ENCODE measurements at regions not wholly inside any gene's neighbourhood (a gene's known extent, or its start where the extent isn't known, plus 50 kb on each side); places are given as distances from the start of the nearest gene placed in this dataset.

- Histone ChIP-seq H3K36me3 (ENCODE audit: control insufficient read depth in 2 of 2, insufficient read depth in 2 of 2, low read length in 1 of 2) (no peaks in the 10 kb centered on the region), H3K4me1 (ENCODE audit: control insufficient read depth, insufficient read depth, low read length) (no peaks in the 10 kb centered on the region), H3K9ac (ENCODE audit: control insufficient read depth, insufficient read depth, low read length) (no peak overlapping the region), H3K9me3 (replicated peaks; ENCODE audit: control insufficient read depth, insufficient read depth, low read length) (no peaks in the 10 kb centered on the region), H3K4me2 (ENCODE audit: control insufficient read depth, insufficient read depth) (no peak overlapping the region), H4K20me1 (ENCODE audit: control insufficient read depth, insufficient read depth) (no peaks in the 10 kb centered on the region), H3K4me3 (no peak overlapping the region), H3K27ac (ENCODE audit: control insufficient read depth, insufficient read depth) (no peak overlapping the region), H3K79me2 (ENCODE audit: control insufficient read depth, insufficient read depth, low read length) (no peaks in the 10 kb centered on the region), H3K27me3 (replicated peaks in 1 of 2; ENCODE audit: control insufficient read depth in 2 of 2, insufficient read depth in 2 of 2, low read length in 1 of 2) (no peaks in the 10 kb centered on the region), H2AFZ (ENCODE audit: control insufficient read depth, low read depth, low read length) (no peak overlapping the region)
- no peak for DNase-seq (ENCODE audit: low read depth, low spot score)
- TF ChIP-seq POLR2AphosphoS5 (IDR thresholded peaks at IDR 0.05; ENCODE audit: low read length) (no peak), NKRF (conservative IDR thresholded peaks at IDR 0.05) (no peak), STAT1 (conservative IDR thresholded peaks at IDR 0.05) (no peak), ATF7 (IDR thresholded peaks at IDR 0.05; ENCODE audit: low read depth) (no peak), MAX (IDR thresholded peaks at IDR 0.05; ENCODE audit: low read depth, low read length) (no peak), ZNF274 (IDR thresholded peaks at IDR 0.05; ENCODE audit: insufficient read depth, insufficient read length) (no peak), ZNF217 (IDR thresholded peaks at IDR 0.05) (no peak), CHD4 (IDR thresholded peaks at IDR 0.05) (no peak), REST (IDR thresholded peaks at IDR 0.05; ENCODE audit: low read depth, low read length) (no peak), LARP7 (IDR thresholded peaks at IDR 0.05) (no peak), ZSCAN29 (IDR thresholded peaks at IDR 0.05) (no peak), ELK1 (IDR thresholded peaks at IDR 0.05; ENCODE audit: low read depth, low read length) (no peak)
- no peak for FAIRE-seq
- ChIA-PET CTCF (interaction anchor here (0.5 kb wide), 1 partner anchor 41 kb away, joined by 3 read pairs; no protein-coding TSS in a partner anchor), SMC1A (ENCODE audit: uncharacterized antibody, unreplicated experiment) (no interaction called here), RAD21 (ENCODE audit: unreplicated experiment) (no interaction called here), POLR2A (no interaction called here)
- WGBS (ENCODE audit: insufficient coverage, insufficient replicate concordance, low lambda C conversion rate, missing lambda C conversion rate) = 30% methylated on average over 1 of the region's 1 CpG
- intact Hi-C loops (cut with micrococcal nuclease; ENCODE audit: unreplicated experiment) (no loop called here), in situ Hi-C loops (cut with MboI) (no loop called here)
- BruUV-seq (replicated peaks) = no TSS peak
- no peak for ATAC-seq
Measured at GRCh38 chr2:51995293-51995692, 963.4 kb upstream of the NRXN1 start.
